ENCODE measurements at regions not wholly inside any gene's neighbourhood (a gene's known extent, or its start where the extent isn't known, plus 50 kb on each side); places are given as distances from the start of the nearest gene placed in this dataset.

GRCh38 chr16:85257483-85257882, 145.2 kb upstream of the CIBAR2 start:
- H3K27ac ChIP-seq (ENCODE audit: low read length): no peak overlapping the region
- TF ChIP-seq EZH2phosphoT487 (IDR thresholded peaks at IDR 0.05; ENCODE audit: low read depth): no peak
- peaks cover 23% of the 10 kb centered on the region for H3K27me3 ChIP-seq (ENCODE audit: low read depth, low read length)
- H3K4me2 ChIP-seq (ENCODE audit: low read length): no peak overlapping the region
- no peaks in the 10 kb centered on the region for H4K20me1 ChIP-seq (ENCODE audit: insufficient read depth, low read length)
- no peaks in the 10 kb centered on the region for H3K9me3 ChIP-seq (ENCODE audit: insufficient read depth, low read length)
- H3K4me1 ChIP-seq (ENCODE audit: low read length): no peaks in the 10 kb centered on the region
- H3K36me3 ChIP-seq (replicated peaks; ENCODE audit: low read depth, low read length): no peaks in the 10 kb centered on the region
- H3K79me2 ChIP-seq (ENCODE audit: low read length): no peaks in the 10 kb centered on the region
- H3K4me3 ChIP-seq (ENCODE audit: low read length): no peak overlapping the region
- no peak overlapping the region for H3K9ac ChIP-seq (ENCODE audit: low read length)
- H2AFZ ChIP-seq (ENCODE audit: low read depth, low read length): no peak overlapping the region

DNA sequence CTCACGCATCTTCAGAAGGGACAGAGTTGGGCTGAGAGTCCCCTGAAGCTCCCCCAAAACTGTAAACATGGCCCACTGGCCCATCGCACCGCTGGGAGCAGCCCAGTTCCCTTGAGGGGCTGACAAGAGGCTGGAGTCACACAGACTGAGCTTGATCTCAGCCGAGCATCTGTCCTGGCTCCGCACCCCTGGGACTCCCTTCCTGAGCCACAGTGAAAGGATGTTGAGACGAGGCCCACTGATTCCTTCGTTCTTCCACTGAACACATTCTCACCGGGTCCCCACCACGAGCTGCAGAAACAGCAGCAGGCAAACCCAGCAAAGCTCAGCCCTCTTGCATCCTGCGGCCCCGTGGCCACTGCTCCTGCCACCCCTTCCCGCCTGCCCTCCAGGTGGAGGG, 145.9 kb upstream of the CIBAR2 start:
- no peak overlapping the region for H3K4me2 ChIP-seq (ENCODE audit: low read length)
- H4K20me1 ChIP-seq (ENCODE audit: insufficient read depth, low read length): no peaks in the 10 kb centered on the region
- H2AFZ ChIP-seq (ENCODE audit: low read depth, low read length): no peak overlapping the region
- TF ChIP-seq EZH2phosphoT487 (IDR thresholded peaks at IDR 0.05; ENCODE audit: low read depth): no peak
- TF ChIP-seq, protein P1, sequence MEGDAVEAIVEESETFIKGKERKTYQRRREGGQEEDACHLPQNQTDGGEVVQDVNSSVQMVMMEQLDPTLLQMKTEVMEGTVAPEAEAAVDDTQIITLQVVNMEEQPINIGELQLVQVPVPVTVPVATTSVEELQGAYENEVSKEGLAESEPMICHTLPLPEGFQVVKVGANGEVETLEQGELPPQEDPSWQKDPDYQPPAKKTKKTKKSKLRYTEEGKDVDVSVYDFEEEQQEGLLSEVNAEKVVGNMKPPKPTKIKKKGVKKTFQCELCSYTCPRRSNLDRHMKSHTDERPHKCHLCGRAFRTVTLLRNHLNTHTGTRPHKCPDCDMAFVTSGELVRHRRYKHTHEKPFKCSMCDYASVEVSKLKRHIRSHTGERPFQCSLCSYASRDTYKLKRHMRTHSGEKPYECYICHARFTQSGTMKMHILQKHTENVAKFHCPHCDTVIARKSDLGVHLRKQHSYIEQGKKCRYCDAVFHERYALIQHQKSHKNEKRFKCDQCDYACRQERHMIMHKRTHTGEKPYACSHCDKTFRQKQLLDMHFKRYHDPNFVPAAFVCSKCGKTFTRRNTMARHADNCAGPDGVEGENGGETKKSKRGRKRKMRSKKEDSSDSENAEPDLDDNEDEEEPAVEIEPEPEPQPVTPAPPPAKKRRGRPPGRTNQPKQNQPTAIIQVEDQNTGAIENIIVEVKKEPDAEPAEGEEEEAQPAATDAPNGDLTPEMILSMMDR (IDR thresholded peaks at IDR 0.05; ENCODE audit: low read depth, low read length): no peak
- no peaks in the 10 kb centered on the region for H3K9me3 ChIP-seq (ENCODE audit: insufficient read depth, low read length)
- H3K36me3 ChIP-seq (replicated peaks; ENCODE audit: low read depth, low read length): no peaks in the 10 kb centered on the region
- no peaks in the 10 kb centered on the region for H3K4me1 ChIP-seq (ENCODE audit: low read length)
- no peak overlapping the region for H3K27ac ChIP-seq (ENCODE audit: low read length)
- H3K27me3 ChIP-seq (ENCODE audit: low read depth, low read length): peaks cover 25% of the 10 kb centered on the region
- H3K9ac ChIP-seq (ENCODE audit: low read length): no peak overlapping the region
- no peak overlapping the region for H3K4me3 ChIP-seq (ENCODE audit: low read length)
- no peaks in the 10 kb centered on the region for H3K79me2 ChIP-seq (ENCODE audit: low read length)

GRCh38 chr16:85258629-85259028, 146.4 kb upstream of the CIBAR2 start:
- no peak overlapping the region for H3K27ac ChIP-seq (ENCODE audit: low read length)
- H3K9me3 ChIP-seq (ENCODE audit: insufficient read depth, low read length): no peaks in the 10 kb centered on the region
- H3K9ac ChIP-seq (ENCODE audit: low read length): no peak overlapping the region
- no peak overlapping the region for H2AFZ ChIP-seq (ENCODE audit: low read depth, low read length)
- no peaks in the 10 kb centered on the region for H4K20me1 ChIP-seq (ENCODE audit: insufficient read depth, low read length)
- no peaks in the 10 kb centered on the region for H3K36me3 ChIP-seq (replicated peaks; ENCODE audit: low read depth, low read length)
- no peaks in the 10 kb centered on the region for H3K79me2 ChIP-seq (ENCODE audit: low read length)
- TF ChIP-seq, protein P1 (IDR thresholded peaks at IDR 0.05; ENCODE audit: low read depth, low read length): no peak
- TF ChIP-seq EZH2phosphoT487 (IDR thresholded peaks at IDR 0.05; ENCODE audit: low read depth): no peak
- no peak overlapping the region for H3K4me2 ChIP-seq (ENCODE audit: low read length)
- H3K4me1 ChIP-seq (ENCODE audit: low read length): no peaks in the 10 kb centered on the region
- no peak overlapping the region for H3K4me3 ChIP-seq (ENCODE audit: low read length)
- peaks cover 25% of the 10 kb centered on the region for H3K27me3 ChIP-seq (ENCODE audit: low read depth, low read length)

DNA sequence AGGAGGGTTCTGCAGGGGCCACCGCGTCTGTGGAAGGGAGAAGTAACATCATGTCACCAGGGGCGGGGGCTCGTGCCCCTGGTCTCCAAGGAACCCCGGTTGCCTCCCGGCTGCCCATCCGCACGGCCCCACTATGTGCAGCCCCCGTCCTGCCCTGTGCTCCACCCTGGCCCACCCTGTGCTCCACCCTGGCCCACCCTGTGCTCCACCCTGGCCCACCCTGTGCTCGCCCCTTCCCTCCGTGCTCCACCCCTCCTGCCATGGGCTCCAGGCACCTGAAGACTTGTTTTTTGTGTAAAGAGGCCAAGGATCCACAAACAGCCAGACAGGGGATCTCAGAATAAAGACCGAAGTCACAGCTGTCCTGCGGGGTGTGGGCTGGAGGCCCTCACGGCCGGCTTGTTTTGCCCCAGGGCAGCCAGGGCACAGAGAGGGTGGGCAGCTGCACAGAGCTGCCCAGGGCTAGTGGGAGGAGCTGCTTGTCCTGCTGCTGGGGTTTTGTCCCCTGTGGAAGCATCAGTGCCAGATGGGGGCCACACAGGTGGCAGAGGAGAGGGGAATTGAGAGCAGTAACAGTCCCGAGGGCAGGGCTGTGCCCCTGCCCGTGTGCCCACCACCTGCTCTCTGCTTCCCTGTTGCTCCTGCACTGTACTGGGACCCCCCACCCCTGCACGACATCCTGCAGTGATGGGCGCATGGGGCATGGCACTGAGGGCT, 147.0 kb upstream of the CIBAR2 start:
- no peak overlapping the region for H3K9ac ChIP-seq (ENCODE audit: low read length)
- no peaks in the 10 kb centered on the region for H3K9me3 ChIP-seq (ENCODE audit: insufficient read depth, low read length)
- no peak overlapping the region for H3K27ac ChIP-seq (ENCODE audit: low read length)
- no peak overlapping the region for H2AFZ ChIP-seq (ENCODE audit: low read depth, low read length)
- peaks cover 25% of the 10 kb centered on the region for H3K27me3 ChIP-seq (ENCODE audit: low read depth, low read length)
- no peaks in the 10 kb centered on the region for H4K20me1 ChIP-seq (ENCODE audit: insufficient read depth, low read length)
- no peak for TF ChIP-seq EZH2phosphoT487 (IDR thresholded peaks at IDR 0.05; ENCODE audit: low read depth)
- TF ChIP-seq, protein P1 (IDR thresholded peaks at IDR 0.05; ENCODE audit: low read depth, low read length): no peak
- no peaks in the 10 kb centered on the region for H3K4me1 ChIP-seq (ENCODE audit: low read length)
- no peak overlapping the region for H3K4me2 ChIP-seq (ENCODE audit: low read length)
- no peak overlapping the region for H3K4me3 ChIP-seq (ENCODE audit: low read length)
- no peaks in the 10 kb centered on the region for H3K79me2 ChIP-seq (ENCODE audit: low read length)
- H3K36me3 ChIP-seq (replicated peaks; ENCODE audit: low read depth, low read length): no peaks in the 10 kb centered on the region
